Mesenteric fat pad (tissue), 1 donor: ENCODE measurements at regions not wholly inside any gene's neighbourhood (a gene's known extent, or its start where the extent isn't known, plus 50 kb on each side); places are given as distances from the start of the nearest gene placed in this dataset.
"Not testable (repeated sequence)": the region's sequence is repeated elsewhere in the genome, so short reads cannot be mapped to it uniquely, and the experiment has no call there.

Experiments
- DNase-seq: peaks from one replicate; pipeline ENCODE4 v3.0.0-alpha.2; 2020; ENCODE audit warnings: low spot score
- donor health status: DM: yes; HTN: yes; CAD: no.

DNA sequence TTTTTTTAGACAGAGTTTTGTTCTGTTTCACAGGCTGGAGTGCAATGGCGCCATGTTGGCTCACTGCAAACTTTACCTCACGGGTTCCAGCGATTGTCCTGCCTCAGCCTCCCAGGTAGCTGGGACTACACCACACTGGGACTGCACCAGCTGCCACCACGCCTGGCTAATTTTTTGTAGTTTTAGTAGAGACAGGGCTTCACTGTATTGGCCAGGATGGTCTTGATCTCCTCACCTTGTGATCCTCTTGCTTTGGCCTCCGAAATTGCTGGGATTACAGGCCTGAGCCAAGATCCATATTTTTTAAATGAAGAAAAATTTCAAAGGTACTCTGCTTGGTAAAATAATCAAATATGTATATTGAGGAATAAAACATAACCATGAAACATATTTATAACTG is 195.8 kb upstream of the TPTE start:
- not testable (repeated sequence) for DNase-seq

DNA sequence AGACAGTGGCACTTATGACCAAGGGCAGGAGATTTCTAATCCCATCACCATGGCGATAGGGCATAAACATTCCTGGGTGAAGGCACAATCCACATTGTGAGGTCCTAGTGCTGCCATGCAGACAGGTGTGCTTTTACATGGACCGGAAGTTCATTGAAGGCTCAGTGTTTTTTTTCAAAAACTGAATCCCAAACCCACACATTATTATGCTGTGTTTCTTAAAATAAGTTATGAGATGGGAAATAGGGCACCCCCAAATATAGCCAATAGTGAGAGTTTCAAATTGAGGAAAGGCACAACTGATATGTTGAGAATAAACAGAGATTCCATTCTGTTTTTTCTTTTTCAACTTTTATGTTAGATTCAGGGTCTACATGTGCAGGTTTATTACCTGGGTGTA is 195.2 kb upstream of the TPTE start:
- not testable (repeated sequence) for DNase-seq

DNA sequence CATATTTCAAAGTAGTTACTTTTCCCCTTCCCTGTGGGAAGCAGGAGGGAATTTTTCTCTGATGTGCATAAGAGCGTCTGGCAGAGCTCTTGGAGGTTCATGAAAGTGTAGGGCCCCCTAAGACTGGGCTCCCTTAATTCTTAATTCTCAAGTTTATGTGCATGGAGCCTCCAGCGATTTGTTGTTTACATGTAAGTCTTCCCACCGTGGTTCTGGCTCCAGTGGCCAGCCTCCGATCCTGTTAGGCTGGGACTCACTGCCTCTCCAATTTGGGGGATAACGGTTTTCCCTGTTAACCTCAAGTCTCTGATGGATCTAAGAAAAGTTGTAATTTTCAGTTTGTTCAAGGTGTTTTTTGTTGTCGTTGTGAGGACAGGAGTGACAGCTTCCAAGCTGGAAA is 192.7 kb upstream of the TPTE start:
- DNase-seq: not testable (repeated sequence)

DNA sequence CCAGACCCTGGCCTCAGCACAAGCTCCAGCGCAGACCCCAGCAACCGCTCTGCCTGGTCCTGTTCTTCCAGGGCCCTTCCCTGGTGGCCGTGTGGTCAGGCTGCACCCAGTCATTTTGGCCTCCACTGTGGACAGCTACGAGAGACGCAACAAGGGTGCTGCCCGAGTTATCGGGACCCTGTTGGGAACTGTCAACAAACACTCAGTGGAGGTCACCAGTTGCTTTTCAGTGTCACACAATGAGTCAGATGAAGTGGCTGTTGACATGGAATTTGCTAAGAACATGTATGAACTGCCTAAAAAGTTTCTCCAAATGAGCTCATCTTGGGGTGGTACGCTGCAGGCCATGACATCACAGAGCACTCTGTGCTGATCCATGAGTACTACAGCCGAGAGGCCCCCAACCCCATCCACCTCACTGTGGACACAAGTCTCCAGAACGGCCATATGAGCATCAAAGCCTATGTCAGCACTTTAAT is 190.7 kb upstream of the TPTE start:
- DNase-seq: peak; percentile 93

DNA sequence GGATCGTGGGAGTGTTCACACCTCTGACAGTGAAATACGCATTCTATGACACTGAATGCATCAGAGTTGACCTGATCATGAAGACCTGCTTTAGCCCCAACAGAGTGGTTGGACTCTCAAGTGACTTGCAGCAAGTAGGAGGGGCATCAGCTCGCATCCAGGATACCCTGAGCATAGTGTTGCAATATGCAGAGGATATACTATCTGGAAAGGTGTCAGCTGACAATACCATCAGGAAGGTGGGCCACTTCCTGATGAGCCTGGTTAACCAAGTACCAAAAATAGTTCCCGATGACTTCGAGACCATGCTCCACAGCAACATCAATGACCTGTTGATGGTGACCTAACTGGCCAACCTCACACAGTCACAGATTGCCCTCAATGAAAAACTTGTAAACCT is 190.2 kb upstream of the TPTE start:
- not testable (repeated sequence) for DNase-seq

DNA sequence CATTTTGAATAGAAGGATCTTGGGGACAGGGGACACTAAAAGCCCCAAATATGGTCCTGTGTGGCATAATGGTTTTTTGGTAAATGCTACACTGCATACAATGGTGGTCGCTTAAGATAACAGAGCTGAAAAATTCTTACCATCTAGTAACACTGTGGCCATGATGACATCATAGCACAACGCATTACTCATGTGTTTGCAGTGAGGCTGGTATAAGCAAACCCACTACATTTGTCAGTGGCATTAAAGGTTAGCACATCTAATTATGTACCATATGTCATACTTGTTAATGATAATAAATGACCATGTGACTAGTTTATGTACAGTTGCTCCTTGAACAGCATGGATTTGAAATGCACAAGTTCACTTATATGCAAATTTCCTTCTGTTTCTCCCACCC is 188.4 kb upstream of the TPTE start:
- not testable (repeated sequence) for DNase-seq

DNA sequence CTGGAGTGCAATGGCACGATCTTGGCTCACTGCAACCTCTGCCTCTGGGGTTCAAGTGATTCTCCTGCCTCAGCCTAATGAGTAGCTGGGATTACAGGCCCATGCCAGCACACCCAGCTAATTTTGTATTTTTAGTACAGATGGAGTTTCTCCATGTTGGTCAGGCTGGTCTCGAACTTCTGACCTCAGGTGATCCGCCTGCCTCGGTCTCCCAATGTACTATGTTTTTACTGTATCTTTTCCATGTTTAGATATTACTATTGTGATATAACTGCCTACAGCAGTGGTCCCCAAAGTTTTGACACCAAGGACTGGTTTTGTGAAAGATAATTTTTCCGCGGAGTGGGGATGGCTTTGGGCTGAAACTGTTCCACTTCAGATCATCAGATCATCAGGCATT is 187.0 kb upstream of the TPTE start:
- DNase-seq: not testable (repeated sequence)

DNA sequence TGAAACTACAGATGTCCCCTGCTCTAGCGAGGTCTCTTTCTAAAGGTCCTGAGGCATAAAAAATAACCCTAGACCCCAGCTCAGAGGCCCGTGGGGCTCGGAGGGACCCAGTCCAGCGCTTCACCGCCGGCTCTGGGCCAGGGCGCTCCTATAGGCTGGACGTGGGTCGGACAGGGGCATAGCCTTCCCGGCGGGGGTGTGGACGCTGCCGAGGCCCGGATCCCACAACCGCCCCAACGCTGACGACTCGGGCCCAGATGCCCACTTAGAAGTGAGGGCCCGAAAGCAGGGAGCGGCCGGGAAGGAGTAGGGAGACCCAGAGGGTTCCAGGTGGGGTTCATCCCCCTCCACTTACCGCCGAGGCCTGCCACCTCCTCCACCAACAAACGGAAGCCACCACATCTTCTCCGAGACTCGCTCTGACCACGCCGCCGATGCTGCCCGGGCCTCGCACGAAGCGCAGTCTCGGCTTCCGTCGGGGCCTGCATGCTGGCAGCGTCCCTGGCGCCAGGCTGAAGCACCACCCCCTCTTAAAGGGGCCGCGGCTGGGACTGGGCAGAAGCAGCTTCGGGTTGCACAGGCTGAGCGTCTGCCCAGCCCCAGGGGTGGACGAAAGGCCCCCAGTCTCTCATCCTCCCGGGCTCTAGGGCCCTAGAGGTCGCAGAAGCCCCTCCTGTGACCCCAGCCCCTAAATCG is 179.0 kb upstream of the TPTE start:
- not testable (repeated sequence) for DNase-seq

DNA sequence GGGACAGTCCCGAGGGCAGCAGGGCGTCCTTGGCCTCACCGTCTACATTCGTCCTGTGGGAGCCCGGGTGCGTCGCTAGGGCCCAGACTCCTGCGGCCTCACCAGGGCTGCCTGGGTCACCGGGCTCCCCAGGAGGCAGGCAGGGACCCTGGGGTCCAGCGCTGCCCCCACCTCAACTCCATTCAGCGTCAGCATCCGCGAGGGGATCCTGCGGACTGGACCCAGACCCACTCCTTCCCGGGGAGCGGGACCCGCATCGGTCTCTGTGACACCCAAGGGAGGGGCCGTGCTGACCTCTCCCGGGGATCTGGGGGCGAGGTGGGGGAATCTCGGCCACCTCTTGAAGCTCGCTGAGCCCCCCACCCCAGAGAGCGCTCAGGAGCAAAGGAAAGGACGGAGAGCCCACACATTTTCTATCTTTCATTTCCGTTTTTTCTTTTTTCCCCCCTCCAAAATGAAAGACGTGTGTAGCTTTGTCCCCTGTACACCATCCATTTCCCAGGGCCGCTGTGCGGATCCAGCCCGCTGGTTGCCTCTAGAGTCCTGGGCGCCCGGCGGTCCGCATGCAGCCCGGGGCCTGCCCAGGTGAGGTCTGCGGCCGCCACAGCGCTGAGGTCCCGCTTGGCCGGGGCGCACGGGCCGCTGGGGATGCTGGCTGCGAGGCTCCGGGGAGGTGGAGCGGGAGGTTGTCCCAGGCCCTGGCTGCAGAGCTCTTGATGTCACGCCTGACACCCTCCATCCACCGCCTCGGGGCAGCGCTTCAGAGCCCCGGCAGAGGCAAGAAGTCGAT is 178.0 kb upstream of the TPTE start:
- peak; percentile 94 for DNase-seq

DNA sequence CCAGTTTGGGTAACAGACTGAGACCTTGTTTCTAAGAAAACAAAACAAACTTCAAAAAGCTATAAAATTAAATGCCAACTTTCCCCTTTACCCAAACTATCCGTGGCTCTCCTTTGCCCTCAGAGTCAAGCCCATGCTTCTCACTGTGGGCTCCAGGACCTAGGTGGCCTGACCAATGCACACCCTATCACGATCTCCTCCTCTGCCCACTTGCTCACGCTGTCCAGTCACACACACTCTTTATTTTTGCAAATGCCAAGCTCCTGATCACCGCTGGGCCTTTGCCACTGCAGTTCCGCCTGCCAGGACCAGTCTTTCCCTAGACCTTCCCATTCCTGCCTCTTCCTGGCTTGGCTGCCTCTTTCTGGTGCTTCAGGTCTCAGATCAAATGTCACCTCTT is 177.1 kb upstream of the TPTE start:
- not testable (repeated sequence) for DNase-seq

DNA sequence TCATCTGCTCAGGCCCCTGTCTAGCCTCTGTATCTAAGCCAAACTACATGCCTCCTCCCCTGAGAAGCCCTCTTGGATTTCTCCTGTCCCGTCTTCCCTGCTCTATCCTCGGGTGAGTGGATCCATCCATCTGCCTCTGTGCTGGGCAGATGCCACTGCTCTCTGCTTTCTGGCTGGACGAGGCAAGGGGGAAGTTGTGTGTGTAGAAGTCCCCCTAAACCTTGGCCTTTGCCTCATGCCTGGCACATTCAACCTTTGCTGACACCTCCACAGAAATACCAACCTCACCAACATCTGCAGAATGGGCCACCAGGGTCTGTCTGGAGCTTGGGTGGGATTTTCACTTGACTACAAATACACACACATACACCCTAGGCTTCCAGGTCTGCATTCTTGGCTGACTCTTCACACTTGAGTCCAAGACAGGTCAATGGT is 176.2 kb upstream of the TPTE start:
- DNase-seq: peak; percentile 93

DNA sequence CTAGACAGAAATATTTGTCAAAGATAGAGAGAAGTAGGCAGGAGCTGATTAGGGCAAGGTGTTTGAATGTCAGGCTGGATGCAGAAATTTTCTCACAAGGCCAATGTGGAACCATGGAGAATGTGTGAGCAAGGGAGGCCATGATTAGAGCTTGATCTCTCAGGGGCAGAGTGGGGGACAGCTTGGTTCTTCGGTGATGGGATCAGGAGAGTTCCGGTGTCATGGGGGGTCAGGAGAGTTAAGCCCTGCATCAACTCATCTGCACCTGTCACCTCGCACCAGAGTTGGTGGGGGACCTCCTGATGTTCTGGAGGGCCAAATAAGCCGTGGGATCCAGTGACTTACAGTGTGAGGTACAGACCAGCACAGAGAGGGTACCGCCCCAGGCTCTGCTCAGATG is 175.1 kb upstream of the TPTE start:
- not testable (repeated sequence) for DNase-seq

DNA sequence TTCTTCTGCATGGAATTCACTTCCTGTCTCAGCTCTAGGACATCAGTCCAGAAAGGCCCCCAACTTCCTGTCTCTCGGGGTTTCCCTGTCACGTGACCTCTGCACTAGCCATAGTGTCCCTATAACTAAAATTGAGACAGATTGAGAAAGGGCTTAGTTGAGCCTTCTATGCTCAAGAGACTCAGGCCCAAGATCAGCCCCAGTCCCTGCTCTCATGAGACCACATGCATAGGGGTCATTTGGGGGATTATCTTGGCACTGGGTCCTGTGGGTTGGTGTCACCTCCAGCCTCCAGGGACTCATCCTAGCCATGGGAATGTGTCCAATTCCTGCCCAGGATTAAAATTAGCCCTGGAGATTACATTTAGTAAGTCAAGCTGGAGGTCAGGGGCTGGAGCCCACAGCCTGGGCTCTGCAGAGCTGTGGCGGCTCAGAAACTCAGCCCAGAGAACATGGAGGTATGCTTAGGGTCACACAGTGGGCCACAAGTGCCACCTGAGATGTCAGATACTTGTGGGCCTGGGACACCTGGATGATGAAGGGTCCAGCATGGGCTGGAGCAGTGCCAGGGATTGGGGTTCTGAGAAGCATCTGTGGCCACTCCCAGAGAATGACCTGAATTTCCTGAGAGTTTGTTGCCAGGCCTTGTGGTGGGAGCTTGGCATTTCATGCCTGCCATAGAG is 174.3 kb upstream of the TPTE start:
- peak; percentile 92 for DNase-seq

DNA sequence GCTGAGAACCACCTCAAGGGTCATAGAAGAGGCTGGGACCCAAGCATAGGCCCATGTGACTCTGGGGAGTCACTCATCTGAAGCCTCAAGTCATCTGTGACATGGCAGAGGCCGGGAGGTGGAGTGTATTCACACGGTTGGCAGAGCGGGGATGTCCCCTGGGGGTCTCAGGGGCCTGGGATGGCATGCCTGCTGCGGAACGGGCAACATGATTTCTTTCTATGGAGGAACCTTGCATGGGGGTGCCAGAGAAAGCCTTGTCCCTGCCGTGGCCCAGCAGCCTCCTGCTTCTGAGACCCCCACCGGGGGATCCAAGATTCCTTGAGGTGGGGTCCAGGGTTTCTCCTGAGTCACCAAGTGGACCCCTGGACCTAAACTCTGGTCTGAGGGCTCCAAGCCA is 173.7 kb upstream of the TPTE start:
- peak; percentile 94 for DNase-seq

DNA sequence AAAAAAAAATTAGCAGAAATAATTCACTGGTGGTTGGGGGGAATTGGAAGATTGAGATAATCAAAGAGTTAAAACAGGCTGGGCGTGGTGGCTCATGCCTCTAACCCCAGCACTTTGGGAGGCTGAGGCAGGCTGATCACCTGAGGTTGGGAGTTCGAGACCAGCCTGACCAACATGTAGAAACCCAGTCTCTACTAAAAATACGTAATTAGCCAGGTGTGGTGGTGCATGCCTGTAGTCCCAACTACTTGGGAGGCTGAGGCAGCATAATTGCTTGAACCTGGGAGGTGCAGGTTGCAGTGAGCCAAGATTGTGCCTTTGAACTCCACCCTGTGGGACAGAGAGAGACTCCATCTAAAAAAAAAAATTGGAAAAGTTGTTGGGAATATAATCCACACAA is 173.2 kb upstream of the TPTE start:
- DNase-seq: not testable (repeated sequence)

DNA sequence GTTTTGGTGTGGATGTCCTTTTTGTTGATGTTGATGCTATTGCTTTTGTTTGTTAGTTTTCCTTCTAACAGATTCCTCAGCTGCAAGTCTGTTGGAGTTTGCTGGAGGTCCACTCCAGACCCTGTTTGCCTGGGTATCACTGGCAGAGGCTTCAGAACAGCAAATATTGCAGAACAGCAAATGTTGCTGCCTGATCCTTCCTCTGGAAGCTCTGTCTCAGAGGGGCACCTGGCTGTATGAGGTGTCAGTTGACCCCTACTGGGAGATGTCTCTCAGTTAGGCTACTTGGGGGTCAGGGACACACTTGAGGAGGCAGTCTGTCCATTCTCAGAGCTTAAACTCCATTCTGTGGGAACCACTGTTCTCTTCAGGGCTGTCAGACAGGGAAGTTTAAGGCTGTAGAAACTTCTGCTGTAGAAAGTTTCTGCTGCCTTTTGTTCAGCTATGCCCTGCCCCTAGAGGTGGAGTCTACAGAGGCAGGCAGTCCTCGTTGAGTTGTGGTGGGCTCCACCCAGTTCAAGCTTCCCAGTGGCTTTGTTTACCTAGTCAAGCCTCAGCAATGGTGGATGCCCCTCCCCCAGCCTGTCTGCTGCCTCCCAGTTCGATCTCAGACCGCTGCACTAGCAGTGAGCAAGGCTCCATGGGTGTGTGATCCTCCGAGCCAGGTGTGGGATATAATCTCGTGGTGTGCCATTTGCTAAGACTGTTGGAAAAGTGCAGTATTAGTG is 166.4 kb upstream of the TPTE start:
- DNase-seq: peak; percentile 90

DNA sequence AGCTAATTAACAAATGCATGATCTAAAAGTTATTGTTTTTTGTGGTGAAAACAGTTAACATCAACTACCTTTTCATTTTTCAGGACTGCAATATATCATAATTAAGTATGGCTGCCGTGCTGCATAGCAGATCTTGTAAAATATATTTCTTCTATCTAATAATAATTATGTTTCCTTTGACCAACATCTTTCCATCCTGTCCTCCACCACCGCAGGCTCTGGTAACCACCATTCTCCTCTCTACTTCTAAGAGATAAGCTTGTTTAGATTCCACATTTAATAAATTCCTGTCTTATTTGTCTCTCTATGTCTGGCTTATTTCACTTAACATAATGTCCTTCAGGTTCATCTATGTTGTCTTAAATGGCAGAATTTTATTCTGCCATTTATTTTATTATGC is 162.3 kb upstream of the TPTE start:
- not testable (repeated sequence) for DNase-seq

DNA sequence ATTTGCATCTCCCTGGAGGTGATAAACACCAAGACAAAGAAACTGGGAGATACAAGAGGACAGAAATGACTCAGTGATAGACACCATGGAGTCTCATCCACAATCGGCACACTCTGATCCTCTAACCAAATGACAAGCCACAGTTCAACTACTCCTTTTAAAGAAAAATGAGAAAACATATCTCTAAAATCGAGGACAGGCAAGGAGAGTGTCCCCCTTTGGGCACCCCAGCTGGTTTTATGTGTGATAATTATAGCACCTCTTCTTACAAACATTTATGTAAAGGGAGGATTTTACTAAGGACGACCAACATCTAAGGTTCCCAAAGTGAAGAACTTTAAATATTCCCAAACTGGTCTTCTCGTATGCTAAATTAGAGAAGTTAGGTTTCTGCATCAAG is 161.5 kb upstream of the TPTE start:
- DNase-seq: not testable (repeated sequence)

DNA sequence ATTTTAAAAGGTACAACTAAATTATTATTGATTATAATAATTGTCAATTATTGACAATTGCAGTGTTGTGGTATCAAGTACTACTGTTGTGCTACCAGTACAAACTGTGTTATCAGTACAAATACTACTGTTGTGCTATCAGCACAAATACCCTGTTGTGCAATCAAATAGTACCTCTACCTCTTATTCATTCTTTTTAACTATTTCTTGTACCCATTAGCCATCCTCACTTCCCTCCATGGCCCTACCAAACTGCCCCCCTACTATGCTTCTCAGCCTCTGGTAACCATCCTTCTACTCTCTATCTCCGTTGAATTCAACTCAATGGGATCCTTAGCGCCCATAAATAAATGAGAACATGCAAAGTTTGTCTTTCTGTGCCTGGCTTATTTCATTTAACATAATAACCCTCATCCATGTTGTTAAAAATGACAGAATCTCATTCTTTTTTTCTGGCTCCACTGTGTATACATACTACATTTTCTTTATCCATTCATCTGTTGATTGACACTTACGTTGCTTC is 160.1 kb upstream of the TPTE start:
- DNase-seq: not testable (repeated sequence)

DNA sequence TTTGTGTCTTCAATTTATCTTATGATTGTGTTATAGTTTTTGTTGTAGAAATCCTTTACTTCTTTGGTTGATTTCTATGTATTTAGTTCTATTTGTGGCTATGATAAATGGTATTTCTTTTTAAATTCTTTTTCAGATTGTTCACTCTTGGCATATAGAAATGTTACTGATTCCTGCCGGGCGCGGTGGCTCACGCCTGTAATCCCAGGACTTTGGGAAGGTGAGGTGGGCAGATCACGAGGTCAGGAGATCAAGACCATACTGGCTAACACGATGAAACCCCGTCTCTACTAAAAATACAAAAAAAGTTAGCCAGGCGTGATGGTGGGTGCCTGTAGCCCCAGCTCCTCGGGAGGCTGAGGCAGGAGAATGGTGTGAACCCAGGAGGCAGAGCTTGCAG is 158.6 kb upstream of the TPTE start:
- not testable (repeated sequence) for DNase-seq

DNA sequence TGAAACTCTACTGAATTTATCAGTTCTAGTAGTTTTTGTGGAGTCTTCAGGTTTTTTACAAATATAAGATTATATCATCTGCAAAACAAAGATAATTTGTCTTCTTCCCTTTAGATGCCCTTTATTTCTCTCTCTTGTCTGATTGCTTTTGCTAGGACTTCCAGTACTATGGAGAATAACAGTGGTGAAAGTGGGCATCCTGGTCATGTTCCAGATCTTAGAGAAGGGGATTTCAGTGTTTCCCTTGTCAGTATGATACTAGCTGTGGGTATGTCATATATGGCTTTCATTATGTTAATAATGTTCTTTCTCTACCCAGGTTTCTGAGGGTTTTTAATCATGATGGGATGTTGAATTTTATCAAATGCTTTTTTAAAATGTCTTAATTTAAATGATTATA is 158.1 kb upstream of the TPTE start:
- not testable (repeated sequence) for DNase-seq
